Uterus (tissue), 2 donors: ENCODE measurements at regions not wholly inside any gene's neighbourhood (a gene's known extent, or its start where the extent isn't known, plus 50 kb on each side); places are given as distances from the start of the nearest gene placed in this dataset.

ENCODE experiments used
- CTCF ChIP-seq, 4 experiments: fragments of 200-600 bp in 2 of 4; fragments of 450-650 bp in 2 of 4; sonication (generic) in 2 of 4; IDR thresholded peaks; one replicate each; pipeline ENCODE4 v1.5.1; 2016 to 2019; ENCODE audit warnings: antibody characterized with exemption in 4 of 4, mild to moderate bottlenecking in 2 of 4, moderate library complexity in 1 of 4
- POLR2A ChIP-seq, 2 donors: fragments of 450-650 bp; IDR thresholded peaks; one replicate each; pipeline ENCODE4 v1.6.1; 2016; ENCODE audit warnings: antibody characterized with exemption in 2 of 2, mild to moderate bottlenecking in 1 of 2, moderate library complexity in 1 of 2

DNA sequence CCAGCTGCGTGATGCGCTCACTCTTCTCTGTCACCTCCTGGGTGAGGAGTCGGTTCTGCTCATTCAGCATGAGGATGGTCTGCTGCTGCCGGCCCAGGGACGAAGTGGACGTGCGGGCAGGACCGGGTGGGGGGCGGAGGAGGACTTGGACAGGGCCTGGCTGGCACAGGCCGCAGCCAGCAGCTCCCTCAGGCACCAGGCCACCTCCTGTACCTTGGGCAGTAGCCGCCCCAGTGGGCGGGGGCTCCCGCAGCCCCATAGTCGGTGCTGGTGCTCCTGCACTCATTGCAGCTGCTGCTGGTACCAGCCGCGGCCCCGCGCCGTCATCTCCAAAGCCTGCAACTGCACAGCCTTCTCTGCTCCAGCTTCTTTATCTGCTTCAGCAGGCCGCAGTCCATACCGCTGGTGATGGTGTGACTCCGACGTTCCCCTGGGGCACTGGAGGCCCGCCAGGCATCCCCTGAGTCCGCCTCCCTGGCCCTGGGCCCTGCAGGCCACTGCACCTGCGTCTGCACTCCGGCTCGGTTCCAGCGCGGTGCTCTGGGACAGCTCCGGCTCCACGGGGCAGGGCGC lies 884.9 kb upstream of the ZNF722 start:
- no peak for TF ChIP-seq POLR2A (IDR thresholded peaks at IDR 0.05)
- TF ChIP-seq CTCF (IDR thresholded peaks at IDR 0.05), result no peak
